Transverse colon (tissue), 4 donors: ENCODE measurements at regions not wholly inside any gene's neighbourhood (a gene's known extent, or its start where the extent isn't known, plus 50 kb on each side); places are given as distances from the start of the nearest gene placed in this dataset.

ENCODE experiments used
- DNase-seq: peaks from one replicate; pipeline ENCODE4 v3.0.0-alpha.2; 2019
- H3K27ac ChIP-seq, 4 donors: fragments of 200-600 bp; sonication (generic); 2 replicates each; pipeline ENCODE4 v1.5.1; 2016 to 2018; ENCODE audit warnings: inconsistent platforms in 4 of 4
- H3K27me3 ChIP-seq: fragments of 200-600 bp; sonication (generic); 2 replicates; pipeline ENCODE4 v1.5.1; 2017; ENCODE audit warnings: inconsistent platforms
- H3K36me3 ChIP-seq, 4 donors: fragments of 200-600 bp; sonication (generic); 2 replicates each; pipeline ENCODE4 v1.5.1; 2017 to 2019; ENCODE audit warnings: inconsistent platforms in 4 of 4
- H3K4me1 ChIP-seq, 4 donors: fragments of 200-600 bp; sonication (generic); 2 replicates each; pipeline ENCODE4 v1.5.1; 2017 to 2020; ENCODE audit warnings: inconsistent platforms in 4 of 4
- H3K4me3 ChIP-seq, 4 donors: fragments of 200-600 bp; sonication (generic); 1 replicate in 1 of 4; 2 replicates in 3 of 4; pipeline versions ENCODE4 v1.5.1 to v1.6.1; 2017 to 2019; ENCODE audit warnings: inconsistent platforms in 4 of 4
- H3K9me3 ChIP-seq, 2 donors: fragments of 200-600 bp; sonication (generic); 2 replicates each; pipeline ENCODE4 v1.5.1; 2017 to 2019; ENCODE audit warnings: inconsistent platforms in 2 of 2
- EP300 ChIP-seq: sonication (generic); formaldehyde crosslinking; IDR thresholded peaks from one replicate; pipeline ENCODE4 v1.6.1; 2017; ENCODE audit warnings: antibody characterized with exemption, low read depth
- POLR2A ChIP-seq: fragments of 450-650 bp; IDR thresholded peaks from one replicate; pipeline ENCODE4 v1.6.1; 2016; ENCODE audit warnings: antibody characterized with exemption, mild to moderate bottlenecking, moderate library complexity
- POLR2AphosphoS5 ChIP-seq, 3 donors: sonication (generic); formaldehyde crosslinking; IDR thresholded peaks; one replicate each; pipeline ENCODE4 v1.6.1; 2016; ENCODE audit warnings: antibody characterized with exemption in 3 of 3
- WGBS, 2 donors: methylation state at CpG; one replicate each; pipeline ENCODE4 v1.1.5; 2018; ENCODE audit warnings: low coverage in 1 of 2; 5-methylcytosine and 5-hydroxymethylcytosine counted together
- in situ Hi-C, 4 donors: fragments of 200-750 bp; cut with MboI; loops; one replicate each; pipeline versions ENCODE4 v1.15.0 to v1.15.1; 2017; ENCODE audit warnings: low sequenced_read_pairs in 3 of 4, low pct_ligation_motif_present in 1 of 4, low pct_unique_long_range_greater_than_20kb in 1 of 4
- intact Hi-C: fragments of 100-400 bp; cut with DNase I; formaldehyde crosslinking; loops from one replicate; pipeline ENCODE4 v1.15.1; 2023; ENCODE audit warnings: low total_unique reads
- TF ChIP-seq, protein P1 (sequence below), 5 experiments: fragments of 200-600 bp in 3 of 5; fragments of 450-650 bp in 2 of 5; sonication (generic) in 3 of 5; IDR thresholded peaks; 1 replicate in 2 of 5; 2 replicates in 3 of 5; pipeline ENCODE4 v1.5.1; 2016 to 2017; ENCODE audit warnings: antibody characterized with exemption in 5 of 5, inconsistent platforms in 3 of 5, mild to moderate bottlenecking in 2 of 5, moderate library complexity in 1 of 5

- peak overlapping the region; percentile 66 to 80 (median 74) for H3K27ac ChIP-seq
- no peaks in the 10 kb centered on the region for H3K36me3 ChIP-seq
- no peak overlapping the region for H3K4me3 ChIP-seq
- peaks cover 0 to 32% (median 21%) of the 10 kb centered on the region in 4 donors for H3K4me1 ChIP-seq
- intact Hi-C loops, result no loop called here
- H3K9me3 ChIP-seq, result no peaks in the 10 kb centered on the region
- WGBS, 2 donors, result 73 to 81% methylated on average over 6 to 14 of the region's 14 CpGs
- H3K27me3 ChIP-seq, result no peaks in the 10 kb centered on the region
- TF ChIP-seq, protein P1, sequence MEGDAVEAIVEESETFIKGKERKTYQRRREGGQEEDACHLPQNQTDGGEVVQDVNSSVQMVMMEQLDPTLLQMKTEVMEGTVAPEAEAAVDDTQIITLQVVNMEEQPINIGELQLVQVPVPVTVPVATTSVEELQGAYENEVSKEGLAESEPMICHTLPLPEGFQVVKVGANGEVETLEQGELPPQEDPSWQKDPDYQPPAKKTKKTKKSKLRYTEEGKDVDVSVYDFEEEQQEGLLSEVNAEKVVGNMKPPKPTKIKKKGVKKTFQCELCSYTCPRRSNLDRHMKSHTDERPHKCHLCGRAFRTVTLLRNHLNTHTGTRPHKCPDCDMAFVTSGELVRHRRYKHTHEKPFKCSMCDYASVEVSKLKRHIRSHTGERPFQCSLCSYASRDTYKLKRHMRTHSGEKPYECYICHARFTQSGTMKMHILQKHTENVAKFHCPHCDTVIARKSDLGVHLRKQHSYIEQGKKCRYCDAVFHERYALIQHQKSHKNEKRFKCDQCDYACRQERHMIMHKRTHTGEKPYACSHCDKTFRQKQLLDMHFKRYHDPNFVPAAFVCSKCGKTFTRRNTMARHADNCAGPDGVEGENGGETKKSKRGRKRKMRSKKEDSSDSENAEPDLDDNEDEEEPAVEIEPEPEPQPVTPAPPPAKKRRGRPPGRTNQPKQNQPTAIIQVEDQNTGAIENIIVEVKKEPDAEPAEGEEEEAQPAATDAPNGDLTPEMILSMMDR (IDR thresholded peaks at IDR 0.05), result no peak
- no peak for TF ChIP-seq EP300
- no peak for TF ChIP-seq POLR2A
- TF ChIP-seq POLR2AphosphoS5 (IDR thresholded peaks at IDR 0.05), result no peak
- in situ Hi-C loops, result loop anchor here in 1 of 4 donors (25.0 kb wide), 1 partner anchor 114 kb away; no protein-coding TSS in a partner anchor
- no peak for DNase-seq
These were observed 67.1 kb upstream of the CLINT1 start for GRCh38 chr5:157925786-157926671.

GRCh38 chr5:157924931-157925729 is 66.2 kb upstream of the CLINT1 start:
- peak; percentile 58 for DNase-seq
- TF ChIP-seq POLR2AphosphoS5 (IDR thresholded peaks at IDR 0.05), result no peak
- no peak for TF ChIP-seq EP300
- TF ChIP-seq POLR2A, result no peak
- TF ChIP-seq, protein P1 (IDR thresholded peaks at IDR 0.05), result no peak
- WGBS, 2 donors, result 50 to 57% methylated on average over 2 to 8 of the region's 8 CpGs
- H3K36me3 ChIP-seq, result no peaks in the 10 kb centered on the region
- no peaks in the 10 kb centered on the region for H3K27me3 ChIP-seq
- in situ Hi-C loops, result loop anchor here in 1 of 4 donors (25.0 kb wide), 1 partner anchor 113 kb away; no protein-coding TSS in a partner anchor
- peak overlapping the region; percentile 66 to 80 (median 74) for H3K27ac ChIP-seq
- no peaks in the 10 kb centered on the region for H3K9me3 ChIP-seq
- intact Hi-C loops, result no loop called here
- no peak overlapping the region for H3K4me3 ChIP-seq
- peaks cover 2 to 35% (median 18%) of the 10 kb centered on the region in 4 donors for H3K4me1 ChIP-seq

DNA sequence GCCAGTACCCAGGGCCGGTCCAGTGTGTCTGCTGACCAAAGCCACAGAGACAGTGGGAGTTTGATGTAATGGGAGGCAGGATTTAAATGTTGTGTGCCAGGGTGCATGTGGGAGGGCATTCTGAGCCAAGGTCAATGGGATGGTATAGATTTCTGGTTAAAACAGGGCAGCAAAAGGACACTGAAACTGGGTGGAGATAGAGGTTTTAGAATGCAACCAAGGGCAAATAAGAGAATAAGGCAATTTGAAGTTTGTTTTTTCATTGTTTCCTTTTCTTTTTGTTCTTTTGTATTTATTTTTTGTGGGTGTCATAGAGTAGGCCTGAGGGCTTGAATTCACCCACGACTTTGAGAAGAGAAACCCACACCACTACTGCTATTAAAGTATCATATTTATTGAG is 65.5 kb upstream of the CLINT1 start:
- Histone ChIP-seq H3K27ac (peak overlapping the region; percentile 66 to 80 (median 74)), H3K27me3 (no peaks in the 10 kb centered on the region), H3K4me1 (peaks cover 3 to 41% (median 23%) of the 10 kb centered on the region in 4 donors), H3K4me3 (no peak overlapping the region), H3K36me3 (no peaks in the 10 kb centered on the region), H3K9me3 (no peaks in the 10 kb centered on the region)
- intact Hi-C loops (no loop called here), in situ Hi-C loops (no loop called here)
- TF ChIP-seq, protein P1 (IDR thresholded peaks at IDR 0.05), result no peak
- TF ChIP-seq POLR2AphosphoS5 (IDR thresholded peaks at IDR 0.05), result no peak
- no peak for TF ChIP-seq EP300
- no peak for TF ChIP-seq POLR2A
- DNase-seq, result no peak
- WGBS, 2 donors, result 57 to 71% methylated on average over 1 to 2 of the region's 2 CpGs

GRCh38 chr5:157923765-157924164 is 64.8 kb upstream of the CLINT1 start:
- Histone ChIP-seq H3K4me3 (no peak overlapping the region), H3K4me1 (peaks cover 7 to 46% (median 26%) of the 10 kb centered on the region in 4 donors), H3K27me3 (no peaks in the 10 kb centered on the region), H3K9me3 (no peaks in the 10 kb centered on the region), H3K36me3 (no peaks in the 10 kb centered on the region), H3K27ac (peak overlapping the region; percentile 19 to 80 (median 74))
- in situ Hi-C loops, result no loop called here
- 71 to 82% methylated on average over 1 to 3 of the region's 3 CpGs for WGBS, 2 donors
- TF ChIP-seq EP300 (no peak), POLR2AphosphoS5 (IDR thresholded peaks at IDR 0.05) (no peak), POLR2A (no peak)
- TF ChIP-seq, protein P1 (IDR thresholded peaks at IDR 0.05), result no peak
- intact Hi-C loops, result no loop called here
- no peak for DNase-seq
